GM12874 (cell line): ENCODE measurements at regions not wholly inside any gene's neighbourhood (a gene's known extent, or its start where the extent isn't known, plus 50 kb on each side); places are given as distances from the start of the nearest gene placed in this dataset.

ENCODE experiments used
- TF ChIP-seq, protein P1 (sequence below): IDR thresholded peaks from 2 replicates; pipeline ENCODE4 v1.5.1; 2011; ENCODE audit warnings: low read depth, mild to moderate bottlenecking, control low read depth, low read length, moderate library complexity; ENCODE audit not compliant: insufficient read depth

DNA sequence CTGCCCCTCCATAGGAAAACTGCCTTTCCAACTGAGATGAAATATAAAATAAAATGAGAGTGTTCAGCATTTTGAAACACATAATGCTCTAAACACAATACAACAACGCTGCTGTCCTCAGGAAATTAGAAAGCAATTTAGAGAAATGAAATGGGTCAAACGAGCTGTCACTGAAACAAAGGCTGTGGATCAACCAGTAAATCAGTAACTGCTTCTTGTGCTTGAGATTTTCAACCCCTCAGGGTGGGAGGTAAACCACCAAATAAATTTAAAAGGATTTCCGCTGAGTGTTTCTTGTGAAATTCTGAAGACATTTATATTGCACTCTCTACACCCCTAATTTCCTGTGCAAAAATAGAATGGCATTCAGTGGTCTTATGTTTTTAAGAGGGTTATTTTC is 657.1 kb upstream of the SEL1L start:
- TF ChIP-seq, protein P1, sequence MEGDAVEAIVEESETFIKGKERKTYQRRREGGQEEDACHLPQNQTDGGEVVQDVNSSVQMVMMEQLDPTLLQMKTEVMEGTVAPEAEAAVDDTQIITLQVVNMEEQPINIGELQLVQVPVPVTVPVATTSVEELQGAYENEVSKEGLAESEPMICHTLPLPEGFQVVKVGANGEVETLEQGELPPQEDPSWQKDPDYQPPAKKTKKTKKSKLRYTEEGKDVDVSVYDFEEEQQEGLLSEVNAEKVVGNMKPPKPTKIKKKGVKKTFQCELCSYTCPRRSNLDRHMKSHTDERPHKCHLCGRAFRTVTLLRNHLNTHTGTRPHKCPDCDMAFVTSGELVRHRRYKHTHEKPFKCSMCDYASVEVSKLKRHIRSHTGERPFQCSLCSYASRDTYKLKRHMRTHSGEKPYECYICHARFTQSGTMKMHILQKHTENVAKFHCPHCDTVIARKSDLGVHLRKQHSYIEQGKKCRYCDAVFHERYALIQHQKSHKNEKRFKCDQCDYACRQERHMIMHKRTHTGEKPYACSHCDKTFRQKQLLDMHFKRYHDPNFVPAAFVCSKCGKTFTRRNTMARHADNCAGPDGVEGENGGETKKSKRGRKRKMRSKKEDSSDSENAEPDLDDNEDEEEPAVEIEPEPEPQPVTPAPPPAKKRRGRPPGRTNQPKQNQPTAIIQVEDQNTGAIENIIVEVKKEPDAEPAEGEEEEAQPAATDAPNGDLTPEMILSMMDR = no peak

GRCh38 chr14:82192387-82192786 is 658.7 kb upstream of the SEL1L start:
- TF ChIP-seq, protein P1 = no peak

- TF ChIP-seq, protein P1 = no peak
These were observed 689.6 kb upstream of the SEL1L start for GRCh38 chr14:82223276-82223675.

GRCh38 chr14:82224610-82225009 is 691.0 kb upstream of the SEL1L start:
- TF ChIP-seq, protein P1 = no peak

DNA sequence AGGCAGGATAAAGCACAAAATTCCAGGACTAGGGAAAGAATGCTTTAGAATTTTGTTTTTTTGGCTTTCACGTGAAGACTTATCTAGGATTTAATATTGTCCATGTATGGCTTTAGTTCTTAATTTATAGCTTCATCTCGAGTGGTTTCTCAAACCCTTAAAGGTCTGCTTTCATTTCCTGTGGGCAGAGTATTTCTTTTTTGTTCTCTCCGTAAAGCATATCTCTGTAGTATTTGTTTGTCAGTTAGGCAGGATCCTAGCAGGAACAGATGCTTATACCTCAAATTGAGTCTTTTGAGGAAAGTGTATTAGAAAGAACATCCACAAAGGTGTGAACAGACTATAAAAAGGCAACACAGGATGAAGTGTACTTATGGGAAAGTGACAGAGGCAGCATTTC is 697.1 kb upstream of the SEL1L start:
- TF ChIP-seq, protein P1 = no peak

GRCh38 chr14:82238649-82239048 is 705.0 kb upstream of the SEL1L start:
- TF ChIP-seq, protein P1 = no peak

DNA sequence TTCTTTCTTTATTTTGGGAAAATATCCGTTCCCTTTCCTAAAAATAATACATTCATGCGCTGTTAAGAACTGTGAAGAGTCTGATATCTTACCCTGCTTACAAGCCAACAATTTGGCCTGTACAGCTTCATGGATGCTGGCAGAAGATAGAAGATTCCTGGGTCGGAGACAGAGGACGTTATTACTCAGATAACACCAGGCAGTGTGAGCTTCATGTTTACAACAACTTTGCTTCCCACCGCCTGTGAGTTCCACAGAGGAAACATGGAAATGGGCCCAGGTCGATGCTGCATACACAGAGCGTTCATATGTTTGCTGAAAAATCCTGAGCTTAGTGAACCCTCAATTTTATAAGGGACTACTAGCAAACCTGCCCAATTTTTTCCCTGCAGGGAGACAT is 705.6 kb upstream of the SEL1L start:
- TF ChIP-seq, protein P1 = no peak

- TF ChIP-seq, protein P1 = no peak
These were observed 711.1 kb upstream of the SEL1L start for GRCh38 chr14:82244791-82245190.
